ENCODE measurements at regions not wholly inside any gene's neighbourhood (a gene's known extent, or its start where the extent isn't known, plus 50 kb on each side); places are given as distances from the start of the nearest gene placed in this dataset.

DNA sequence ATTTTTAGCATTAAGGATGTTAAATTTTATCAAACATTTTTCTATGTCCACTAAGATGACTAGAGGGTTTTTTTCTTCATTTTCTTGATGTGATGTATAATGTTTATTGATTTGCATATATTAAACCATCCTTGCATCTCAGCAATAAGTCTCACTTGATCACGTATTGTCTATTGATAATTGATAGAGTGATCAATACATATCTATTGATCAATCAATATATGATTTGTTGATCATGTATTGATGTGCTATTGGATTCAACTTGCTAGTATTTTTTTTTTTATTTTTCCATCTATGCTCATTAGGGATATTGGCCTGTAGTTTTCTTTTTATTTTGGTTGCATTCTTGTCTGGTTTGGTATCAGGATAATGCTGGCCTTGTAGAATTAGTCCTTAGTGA lies 2202.0 kb downstream of the PCDH9 start:
- Histone ChIP-seq H3K4me1 (replicated peaks in 1 of 2) (no peaks in the 10 kb centered on the region), H3K27me3 (no peaks in the 10 kb centered on the region), H3K4me3 (no peak overlapping the region), H3K27ac (no peak overlapping the region), H3K9me3 (replicated peaks in 1 of 3) (peaks cover 0 to 10% (median 0%) of the 10 kb centered on the region in 3 donors), H3K36me3 (replicated peaks in 1 of 2) (no peaks in the 10 kb centered on the region)
- intact Hi-C loops (cut with DNase I) = no loop called here
- 66 to 89% (median 80%) methylated on average over 1 of the region's 1 CpG for WGBS, 4 donors
- no peak for DNase-seq
- TF ChIP-seq, protein P1, sequence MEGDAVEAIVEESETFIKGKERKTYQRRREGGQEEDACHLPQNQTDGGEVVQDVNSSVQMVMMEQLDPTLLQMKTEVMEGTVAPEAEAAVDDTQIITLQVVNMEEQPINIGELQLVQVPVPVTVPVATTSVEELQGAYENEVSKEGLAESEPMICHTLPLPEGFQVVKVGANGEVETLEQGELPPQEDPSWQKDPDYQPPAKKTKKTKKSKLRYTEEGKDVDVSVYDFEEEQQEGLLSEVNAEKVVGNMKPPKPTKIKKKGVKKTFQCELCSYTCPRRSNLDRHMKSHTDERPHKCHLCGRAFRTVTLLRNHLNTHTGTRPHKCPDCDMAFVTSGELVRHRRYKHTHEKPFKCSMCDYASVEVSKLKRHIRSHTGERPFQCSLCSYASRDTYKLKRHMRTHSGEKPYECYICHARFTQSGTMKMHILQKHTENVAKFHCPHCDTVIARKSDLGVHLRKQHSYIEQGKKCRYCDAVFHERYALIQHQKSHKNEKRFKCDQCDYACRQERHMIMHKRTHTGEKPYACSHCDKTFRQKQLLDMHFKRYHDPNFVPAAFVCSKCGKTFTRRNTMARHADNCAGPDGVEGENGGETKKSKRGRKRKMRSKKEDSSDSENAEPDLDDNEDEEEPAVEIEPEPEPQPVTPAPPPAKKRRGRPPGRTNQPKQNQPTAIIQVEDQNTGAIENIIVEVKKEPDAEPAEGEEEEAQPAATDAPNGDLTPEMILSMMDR (IDR thresholded peaks at IDR 0.05) = no peak
- TF ChIP-seq POLR2A (IDR thresholded peaks at IDR 0.05) = no peak

DNA sequence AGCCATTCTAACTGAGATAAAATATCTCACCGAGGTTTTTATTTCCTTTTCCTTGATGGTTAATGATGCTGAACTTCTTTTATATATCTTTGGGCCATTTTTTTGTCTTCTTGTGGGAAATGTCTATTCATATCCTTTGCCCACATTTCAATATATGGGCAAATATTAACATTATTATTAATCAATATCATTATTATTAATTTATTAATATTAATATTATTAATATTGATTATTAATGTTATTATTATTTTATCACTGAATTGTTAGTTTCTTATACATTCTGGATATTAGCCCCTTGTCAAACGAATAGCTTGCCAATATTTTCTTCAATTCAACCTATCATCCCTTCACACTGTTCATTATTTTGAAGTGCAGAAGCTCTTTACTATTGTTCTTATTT lies 2203.6 kb downstream of the PCDH9 start:
- TF ChIP-seq, protein P1 (IDR thresholded peaks at IDR 0.05) = no peak
- TF ChIP-seq POLR2A (IDR thresholded peaks at IDR 0.05) = no peak
- Histone ChIP-seq H3K27ac (no peak overlapping the region), H3K36me3 (replicated peaks in 1 of 2) (no peaks in the 10 kb centered on the region), H3K4me3 (no peak overlapping the region), H3K27me3 (no peaks in the 10 kb centered on the region), H3K9me3 (replicated peaks in 1 of 3) (peaks cover 0 to 10% (median 0%) of the 10 kb centered on the region in 3 donors), H3K4me1 (replicated peaks in 1 of 2) (no peaks in the 10 kb centered on the region)
- no peak for DNase-seq
- intact Hi-C loops (cut with DNase I) = no loop called here
- 61 to 80% (median 67%) methylated on average over 2 of the region's 2 CpGs for WGBS, 4 donors

DNA sequence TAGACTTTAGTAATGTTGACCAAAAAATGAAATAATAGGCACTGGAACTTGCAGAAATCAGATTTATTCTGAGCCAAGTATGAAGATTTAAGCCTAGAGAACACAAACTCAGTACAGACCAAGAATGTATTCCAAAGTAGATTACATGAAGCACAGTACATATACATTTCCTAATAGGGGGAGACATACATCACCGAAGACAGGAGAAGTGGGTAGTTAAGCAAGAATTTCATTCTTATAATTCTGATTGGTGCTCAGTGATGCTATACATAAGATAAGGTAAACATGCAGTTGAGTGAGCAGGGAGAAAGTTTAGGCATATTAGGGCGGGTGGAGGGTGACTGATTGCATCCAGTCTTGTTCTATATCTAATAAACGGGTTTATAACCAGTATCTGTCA lies 2218.8 kb downstream of the PCDH9 start:
- intact Hi-C loops (cut with DNase I) = no loop called here
- no peak overlapping the region for H3K27ac ChIP-seq
- H3K36me3 ChIP-seq (replicated peaks in 1 of 2) = no peaks in the 10 kb centered on the region
- H3K4me3 ChIP-seq = no peak overlapping the region
- DNase-seq = no peak
- 48 to 61% (median 53%) methylated on average over 3 of the region's 3 CpGs for WGBS, 4 donors
- H3K9me3 ChIP-seq (replicated peaks in 1 of 3) = no peaks in the 10 kb centered on the region
- H3K4me1 ChIP-seq (replicated peaks in 1 of 2) = no peaks in the 10 kb centered on the region
- TF ChIP-seq, protein P1 (IDR thresholded peaks at IDR 0.05) = no peak
- TF ChIP-seq POLR2A (IDR thresholded peaks at IDR 0.05) = no peak
- no peaks in the 10 kb centered on the region for H3K27me3 ChIP-seq

DNA sequence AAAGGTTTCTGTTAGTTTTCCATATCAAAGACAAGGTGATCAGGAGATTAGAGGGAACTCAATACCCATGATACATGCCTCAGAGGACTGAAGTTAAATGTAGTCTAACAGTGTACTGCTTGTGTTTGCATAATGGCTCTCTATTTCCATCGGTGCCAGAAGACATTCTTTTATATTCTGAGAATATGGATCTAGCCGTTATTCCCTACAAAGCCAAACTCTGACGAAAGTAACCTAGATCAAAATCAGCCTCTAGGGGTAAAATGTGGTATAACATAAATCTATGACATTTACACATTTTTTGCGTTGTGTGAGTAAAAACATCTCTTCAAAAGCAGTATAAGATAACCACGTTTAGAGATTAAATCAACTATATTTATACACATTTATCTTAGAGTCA lies 2232.7 kb downstream of the PCDH9 start:
- no peak for DNase-seq
- intact Hi-C loops (cut with DNase I) = no loop called here
- H3K27me3 ChIP-seq = no peaks in the 10 kb centered on the region

More for the DNA sequence above, 2232.7 kb downstream of the PCDH9 start:
- Histone ChIP-seq H3K4me3 (no peak overlapping the region), H3K4me1 (replicated peaks in 1 of 2) (no peaks in the 10 kb centered on the region), H3K9me3 (replicated peaks in 1 of 3) (no peaks in the 10 kb centered on the region), H3K36me3 (replicated peaks in 1 of 2) (no peaks in the 10 kb centered on the region), H3K27ac (no peak overlapping the region)
- no peak for TF ChIP-seq POLR2A (IDR thresholded peaks at IDR 0.05)
- TF ChIP-seq, protein P1 (IDR thresholded peaks at IDR 0.05) = no peak
- WGBS, 4 donors = 73 to 79% (median 75%) methylated on average over 5 of the region's 5 CpGs
